Bone marrow (tissue), 2 donors: ENCODE measurements at regions not wholly inside any gene's neighbourhood (a gene's known extent, or its start where the extent isn't known, plus 50 kb on each side); places are given as distances from the start of the nearest gene placed in this dataset.
A peak's percentile ranks its signal among the peaks of the same experiment; 100 is the strongest.
"Not testable (repeated sequence)": the region's sequence is repeated elsewhere in the genome, so short reads cannot be mapped to it uniquely, and the experiment has no call there.

Experiments
- DNase-seq, 2 donors: peaks; one replicate each; lab custom pipeline; 2025; lab: John Stamatoyannopoulos, UW

DNA sequence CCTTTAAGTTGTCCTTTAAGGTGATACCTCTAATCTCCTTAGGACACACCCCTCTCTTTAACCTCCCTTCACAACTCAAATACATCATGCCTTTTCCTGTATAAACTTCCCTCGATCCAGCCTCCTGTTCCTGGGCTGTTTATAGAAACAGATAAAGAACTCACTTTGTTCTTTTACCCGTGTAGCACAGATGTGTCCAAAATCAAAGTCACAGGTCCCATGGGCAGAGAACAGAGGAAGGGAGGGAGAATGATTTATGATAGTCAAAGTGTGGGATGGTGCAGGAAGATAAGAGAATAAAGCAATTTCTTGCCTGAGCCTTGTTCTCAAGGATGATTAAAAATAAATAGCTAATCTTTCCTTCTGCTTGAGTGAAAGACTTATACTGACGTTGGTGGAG, 50.3 kb upstream of the CABCOCO1 start:
- no peak for DNase-seq

DNA sequence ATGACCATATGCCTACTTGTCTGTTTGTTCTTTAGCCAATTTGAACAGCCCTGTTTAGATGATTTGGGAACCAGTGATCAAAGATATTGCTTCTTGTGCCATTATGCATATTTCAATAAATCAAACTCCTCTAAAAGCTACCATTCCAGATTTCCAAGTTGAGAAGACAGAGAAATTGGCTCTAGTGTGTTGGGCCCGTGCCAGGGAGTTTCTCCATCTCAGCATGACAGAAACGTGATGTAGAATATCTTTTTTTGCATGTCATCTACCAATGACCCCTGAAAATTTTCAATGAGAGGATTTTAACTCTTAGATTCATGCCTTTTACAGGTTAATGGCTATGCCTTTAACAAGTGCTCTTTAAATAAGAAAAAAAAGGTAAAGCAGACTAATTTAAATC, 50.7 kb upstream of the CABCOCO1 start:
- no peak for DNase-seq

DNA sequence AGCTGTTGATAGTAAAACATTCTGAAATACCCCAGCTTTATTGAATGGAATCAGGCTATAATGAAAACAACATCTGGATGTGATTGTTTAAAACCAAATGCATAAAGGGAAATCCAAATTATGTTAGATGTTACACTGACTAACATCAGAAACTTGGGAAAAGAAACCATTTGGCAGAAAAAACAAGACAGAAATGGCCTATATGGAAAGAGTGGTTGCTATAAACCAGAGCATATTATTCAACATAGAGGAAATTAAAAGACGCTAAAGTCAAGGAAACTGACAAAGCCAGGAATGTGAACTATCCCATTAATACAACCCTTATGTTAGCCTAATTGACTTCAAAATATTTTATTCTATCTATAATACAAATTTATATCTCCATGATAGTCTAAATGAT, 53.0 kb upstream of the CABCOCO1 start:
- DNase-seq = no peak

DNA sequence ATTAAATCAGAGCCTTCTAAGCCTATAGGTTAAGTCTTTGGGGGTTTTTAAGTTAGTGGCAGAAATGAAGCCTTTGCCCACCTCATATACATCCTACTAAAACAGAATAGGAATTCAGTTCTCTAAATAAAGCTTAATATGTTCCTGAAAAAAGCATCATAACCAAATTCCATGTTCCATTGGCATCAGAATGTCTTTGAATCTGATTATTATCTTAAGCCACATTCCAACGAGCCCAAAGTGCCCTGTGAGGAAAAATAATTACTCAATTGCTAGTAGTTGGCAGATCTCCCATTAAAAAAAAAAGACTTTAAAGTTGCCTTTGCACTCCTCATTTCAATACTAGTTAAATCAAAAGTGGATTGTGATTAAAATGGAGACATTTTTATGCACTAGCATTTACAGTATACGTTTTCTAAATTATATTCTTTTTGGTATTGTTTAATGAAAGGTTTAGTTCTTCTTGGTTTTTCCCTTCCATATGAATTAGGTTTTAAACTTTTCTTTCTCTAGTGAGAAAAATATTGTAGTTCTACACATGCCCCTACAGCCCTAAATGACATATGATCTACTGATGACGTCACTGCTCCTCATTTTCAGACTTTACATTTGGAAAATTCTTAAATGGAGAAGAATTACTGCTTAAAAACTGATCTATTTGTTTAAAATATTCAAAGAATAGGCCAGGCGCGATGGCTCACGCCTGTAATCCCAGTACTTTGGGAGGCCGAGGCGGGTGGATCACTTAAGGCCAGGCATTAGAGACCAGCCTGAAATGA, 54.3 kb upstream of the CABCOCO1 start:
- DNase-seq = no peak

DNA sequence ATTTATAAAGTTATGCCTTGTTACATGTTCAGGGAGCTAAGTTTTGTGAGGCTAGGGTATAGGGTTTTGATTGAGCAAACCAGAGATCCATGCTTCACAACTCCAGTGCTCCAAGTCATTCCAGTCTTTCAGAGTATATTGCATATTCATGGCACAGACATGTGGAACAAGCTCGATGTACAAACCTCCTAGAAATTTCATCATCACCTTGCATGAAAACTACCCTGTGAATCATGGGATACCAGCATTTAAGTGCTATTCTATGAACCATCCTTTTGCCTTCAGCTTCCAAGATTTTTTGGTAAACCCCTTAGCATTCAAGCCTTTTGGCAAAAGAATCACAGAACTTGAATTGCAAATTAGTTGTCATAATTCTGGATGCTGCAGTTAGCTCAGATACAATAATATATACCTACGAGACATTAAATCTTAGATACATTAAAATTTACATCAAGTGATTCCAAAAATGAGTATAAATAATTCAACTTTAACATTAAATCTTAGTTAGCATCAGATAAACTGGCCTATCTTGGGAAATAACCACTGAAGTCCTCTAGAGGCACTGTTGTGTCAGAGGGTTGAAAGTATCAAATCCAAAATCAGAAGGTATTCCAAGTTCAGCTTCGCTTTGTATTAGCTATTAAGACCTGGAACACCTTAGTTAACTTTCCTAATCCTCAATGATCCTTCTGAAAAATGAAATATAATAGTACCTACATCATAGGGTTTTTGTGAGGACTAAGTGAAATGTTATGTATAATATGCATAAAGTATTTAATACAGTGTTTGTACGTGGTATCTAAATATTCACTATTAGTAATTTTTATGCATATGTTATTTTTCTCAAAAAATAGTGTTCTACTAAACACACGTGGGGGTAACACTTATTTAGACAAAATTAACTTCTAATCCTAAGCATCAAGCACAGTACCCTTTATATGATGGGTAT, 55.5 kb upstream of the CABCOCO1 start:
- DNase-seq = peak in 1 of 2 donors; percentile 1

DNA sequence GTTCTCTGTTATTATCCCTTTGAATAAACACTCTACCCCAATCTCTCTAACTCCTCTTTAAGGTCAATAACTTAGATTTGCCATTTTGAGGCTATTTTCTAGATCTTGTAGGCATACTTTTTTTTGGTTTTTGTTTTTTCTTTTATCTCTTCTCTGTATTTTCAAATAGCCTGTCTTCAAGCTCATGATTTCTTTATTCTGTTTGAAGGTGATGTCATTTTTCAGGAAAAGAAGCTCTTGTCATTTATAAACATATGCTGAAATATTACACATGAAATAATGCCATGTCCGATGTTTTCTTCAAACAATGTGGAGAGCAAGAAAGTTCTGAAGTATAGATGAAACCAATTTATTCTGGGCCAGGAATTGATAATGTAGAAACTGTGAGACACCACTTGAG, 57.5 kb upstream of the CABCOCO1 start:
- DNase-seq = no peak

DNA sequence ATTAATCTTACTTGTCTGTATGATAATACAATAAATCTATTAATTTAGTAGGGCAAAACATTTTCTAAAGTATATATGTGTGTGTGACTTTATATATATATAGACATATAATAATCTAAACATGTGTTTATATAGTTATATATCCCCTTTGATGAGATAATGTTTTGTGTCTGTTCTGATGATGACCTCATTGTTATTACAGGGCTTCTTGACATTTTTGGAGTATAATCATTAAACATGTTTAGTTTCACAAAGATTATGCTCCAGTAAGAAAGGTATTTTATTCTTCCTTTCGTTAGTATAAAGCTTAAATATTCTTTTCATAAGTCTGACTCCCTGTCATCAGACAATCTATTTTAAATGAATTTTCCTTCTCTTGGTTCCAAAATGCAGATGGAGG, 62.3 kb upstream of the CABCOCO1 start:
- DNase-seq = no peak

DNA sequence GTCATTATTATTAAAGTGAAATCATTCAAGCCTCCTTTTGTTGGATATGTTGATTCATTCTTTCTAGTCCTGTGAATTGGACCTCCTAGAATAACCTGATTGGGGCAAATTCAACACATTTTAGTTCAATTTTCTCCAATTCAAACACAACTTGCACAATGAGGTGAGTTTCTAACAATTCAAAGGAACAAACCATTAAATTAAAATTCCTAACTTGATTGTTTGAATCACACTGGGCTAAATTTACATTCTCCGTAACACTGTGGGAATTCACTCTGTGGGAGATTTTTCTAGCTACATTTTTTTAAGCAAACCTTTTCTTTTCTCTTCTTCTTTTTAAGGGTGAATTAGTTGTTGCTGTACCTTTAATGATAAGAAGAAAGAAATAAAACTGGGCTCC, 68.3 kb upstream of the CABCOCO1 start:
- no peak for DNase-seq

DNA sequence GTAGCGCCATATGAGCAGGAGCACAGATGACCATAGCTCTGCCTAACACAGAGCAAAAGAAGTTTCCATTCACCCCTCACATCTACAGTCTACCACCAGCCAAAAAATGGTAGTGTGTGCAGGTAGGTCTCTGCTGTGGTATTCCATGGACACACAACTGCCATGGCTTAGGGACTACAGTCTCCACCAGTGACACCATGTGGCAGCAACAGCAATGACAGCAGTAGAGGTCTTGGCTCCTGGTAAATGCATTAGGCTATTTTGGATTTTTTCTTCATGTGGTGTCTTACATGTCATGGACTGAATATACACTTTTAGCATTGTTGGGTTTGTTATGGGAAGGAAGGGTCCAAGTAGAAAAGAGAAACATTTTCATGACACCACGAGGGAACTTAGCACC, 70.1 kb upstream of the CABCOCO1 start:
- no peak for DNase-seq

DNA sequence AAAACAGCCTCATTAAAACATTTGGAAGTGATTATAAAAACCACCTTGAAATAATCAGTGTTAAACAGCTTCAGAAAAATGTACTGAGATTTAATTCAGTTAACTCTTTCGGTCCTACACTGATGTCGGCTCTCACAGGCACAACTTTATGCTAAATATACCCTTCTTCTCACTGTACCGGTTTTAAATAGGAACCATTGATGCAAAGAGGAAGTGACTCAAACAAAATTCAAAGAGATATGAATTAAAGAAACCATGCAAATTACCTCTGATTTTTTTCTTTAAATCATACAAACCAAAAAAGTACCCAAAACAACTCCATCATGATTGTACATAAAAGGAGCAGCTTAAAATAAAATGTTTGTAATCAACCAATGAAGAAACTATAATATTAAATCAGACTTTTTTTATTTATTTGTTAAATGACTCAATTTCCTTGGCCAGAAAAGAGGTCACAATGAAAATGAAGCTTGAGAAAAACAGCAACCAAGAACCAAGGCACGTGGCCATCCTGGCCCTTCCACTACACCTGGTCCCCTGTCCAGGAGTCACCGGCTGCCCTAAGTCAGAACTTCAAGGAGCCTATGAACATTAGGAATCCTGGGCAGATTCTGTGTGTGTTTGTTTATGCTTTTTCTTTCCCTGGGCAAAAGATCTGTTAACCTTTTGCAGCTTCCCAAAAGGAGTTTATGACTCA, 73.0 kb upstream of the CABCOCO1 start:
- DNase-seq = no peak

DNA sequence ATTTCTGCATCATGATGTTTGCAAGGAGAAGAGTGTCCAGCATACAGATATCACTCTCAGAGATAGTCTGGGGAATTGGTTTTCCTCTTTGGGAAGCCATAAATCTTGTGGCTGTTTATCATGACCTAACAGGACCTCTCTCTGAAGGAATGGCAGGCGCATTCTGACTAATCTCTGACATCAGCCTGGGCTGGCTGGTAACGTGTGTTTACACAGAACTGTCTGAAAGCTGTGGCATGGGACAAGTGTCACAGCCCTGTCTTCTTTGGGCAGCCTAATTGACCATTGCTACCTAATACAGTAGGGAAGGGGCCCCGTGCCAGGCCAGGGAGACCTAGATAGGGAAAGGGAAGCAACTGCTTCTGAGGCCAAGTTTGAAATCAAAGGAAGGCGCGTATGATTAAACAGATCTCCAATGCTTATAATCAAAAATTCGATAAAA, 73.9 kb upstream of the CABCOCO1 start:
- no peak for DNase-seq

DNA sequence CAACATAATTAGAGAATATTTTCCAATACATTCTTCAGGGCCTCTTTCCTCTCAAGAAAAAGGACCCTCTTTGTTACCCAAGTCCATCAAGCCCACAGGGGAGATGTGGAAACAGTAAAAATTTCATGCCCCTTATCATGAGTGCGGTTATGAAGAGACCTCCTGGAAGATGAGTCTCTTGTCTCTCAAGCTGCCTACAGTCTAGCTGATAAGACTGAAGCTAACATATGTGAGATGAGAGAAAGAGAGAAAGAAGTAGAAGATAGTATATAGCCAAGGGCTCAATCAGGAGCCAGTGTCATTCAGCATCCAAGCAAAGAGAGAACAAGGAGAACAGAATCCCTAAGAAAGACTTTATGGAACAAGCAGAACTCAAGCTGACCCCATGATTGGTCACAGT, 75.9 kb upstream of the CABCOCO1 start:
- DNase-seq = no peak

DNA sequence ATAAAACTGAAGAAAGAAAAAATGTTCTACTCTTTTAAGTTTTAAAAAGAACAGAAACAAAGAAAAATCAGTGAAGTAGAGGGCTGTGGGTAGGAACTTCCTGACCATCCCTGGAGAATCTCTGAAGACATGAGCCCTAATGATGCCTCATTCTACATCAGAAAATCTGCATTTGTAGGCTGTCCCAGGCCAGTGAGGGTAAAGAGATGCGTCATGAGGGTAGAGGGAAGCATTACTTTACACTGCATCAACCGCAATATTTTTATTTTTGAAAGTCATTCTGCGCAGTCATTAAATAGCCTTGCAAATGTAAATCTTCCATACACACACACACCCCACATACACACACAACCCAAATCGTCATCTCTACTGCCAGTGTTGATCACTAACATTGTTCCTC, 82.1 kb upstream of the CABCOCO1 start:
- no peak for DNase-seq

DNA sequence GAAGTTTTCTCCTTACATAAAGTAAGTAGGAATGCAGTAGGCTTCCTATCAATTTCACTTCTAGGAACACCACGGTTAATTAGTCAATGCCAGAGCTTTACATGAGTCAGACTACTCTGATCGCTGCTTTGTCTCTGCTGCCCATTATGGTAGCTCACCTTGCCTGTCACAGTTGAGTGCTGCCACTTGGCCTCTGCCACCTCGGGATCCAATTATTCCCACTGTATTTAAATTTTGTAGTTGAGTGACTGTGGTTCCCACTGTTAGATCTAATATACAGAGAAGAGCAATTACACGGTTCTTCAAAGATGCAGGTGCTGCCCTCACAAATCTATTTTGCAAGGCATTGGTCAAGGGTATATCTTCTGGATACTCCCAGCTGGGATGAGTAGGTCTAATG, 92.5 kb upstream of the CABCOCO1 start:
- DNase-seq = not testable (repeated sequence)

DNA sequence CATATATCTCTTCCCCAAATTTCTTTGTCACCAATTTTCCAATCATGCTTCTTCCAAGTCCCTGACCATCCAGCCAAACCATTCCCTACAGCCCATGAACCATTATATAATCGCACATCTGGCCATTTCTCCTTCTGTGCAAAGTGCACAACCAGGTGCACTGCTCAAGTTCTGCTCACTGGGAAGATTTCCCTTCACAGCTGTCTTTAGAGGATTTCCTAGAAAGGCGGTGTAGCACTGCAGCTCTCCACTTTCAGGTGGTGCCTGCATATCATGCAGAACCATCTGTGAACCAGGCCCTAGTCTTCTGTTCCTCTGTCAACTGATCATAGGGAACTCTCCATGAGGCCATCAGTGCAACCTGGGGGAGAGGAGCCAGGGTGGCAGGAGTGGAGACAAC, 95.0 kb upstream of the CABCOCO1 start:
- DNase-seq = no peak

DNA sequence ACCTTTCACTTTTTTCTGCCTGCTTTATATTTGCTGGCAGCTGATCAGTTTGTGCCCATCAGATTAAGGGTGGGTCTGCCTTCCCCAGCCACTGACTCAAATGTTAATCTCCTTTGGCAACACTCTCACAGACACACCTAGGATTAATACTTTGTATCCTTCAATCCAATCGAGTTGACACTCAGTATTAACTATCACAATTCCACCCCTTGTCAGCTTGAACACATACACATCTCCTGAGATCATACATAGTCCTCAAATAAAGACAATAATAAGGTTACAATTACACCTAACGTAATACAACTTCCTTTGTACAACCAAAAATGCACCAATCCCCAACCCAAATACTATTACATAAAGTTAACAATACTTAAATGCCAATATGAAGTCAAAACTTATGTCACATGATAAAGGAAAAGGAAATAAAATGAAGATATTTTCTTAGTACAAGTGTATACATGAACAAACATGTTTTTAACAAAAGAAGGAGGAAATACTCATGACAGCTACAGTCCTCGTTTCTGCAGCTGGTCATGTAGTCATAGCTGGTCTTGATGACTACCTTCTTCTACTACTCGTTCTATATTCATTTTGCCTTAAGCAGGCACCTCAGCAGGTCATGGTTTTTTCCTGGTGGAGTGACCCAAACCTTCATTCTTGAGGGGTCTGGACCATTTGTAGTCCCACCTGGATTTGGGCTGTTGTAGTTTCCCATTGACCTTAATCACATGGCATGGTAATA, 96.7 kb upstream of the CABCOCO1 start:
- no peak for DNase-seq

DNA sequence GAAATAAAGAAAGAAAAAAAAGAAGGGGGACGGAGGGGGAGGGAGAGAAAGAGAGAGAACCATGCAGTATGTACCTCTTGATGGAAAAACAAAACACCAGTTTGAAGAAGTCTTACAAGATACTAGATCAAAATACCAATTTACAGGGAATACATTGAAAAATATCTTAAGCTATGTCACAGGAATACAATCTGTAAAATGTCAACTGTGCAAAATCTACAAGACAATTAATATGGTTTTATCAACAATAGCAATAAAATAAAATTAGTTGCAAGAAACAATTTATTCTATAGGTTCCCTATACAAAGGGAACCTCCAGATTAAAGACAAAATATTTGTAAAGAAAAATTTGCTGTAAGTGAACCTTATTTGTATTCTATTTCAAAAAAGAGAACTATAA, 98.3 kb upstream of the CABCOCO1 start:
- no peak for DNase-seq

DNA sequence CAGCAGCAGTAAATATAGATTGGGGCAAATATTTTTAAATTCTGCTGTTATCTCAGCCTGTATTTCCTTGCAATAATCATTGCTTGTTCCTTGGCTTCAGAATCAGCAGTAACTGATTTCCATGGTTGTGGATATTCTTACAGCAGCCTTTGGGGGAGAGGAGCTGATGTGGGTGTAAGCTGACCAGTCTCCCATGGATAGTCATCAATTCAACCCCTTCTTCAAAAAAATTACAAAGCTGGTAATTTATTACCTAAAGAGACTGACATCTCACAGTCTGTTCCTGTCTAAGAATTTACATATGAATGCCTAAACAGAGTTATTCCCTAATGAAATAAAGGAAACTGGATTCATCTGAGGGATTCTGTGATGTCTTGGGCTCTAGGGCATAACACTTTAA, 103.1 kb upstream of the CABCOCO1 start:
- no peak for DNase-seq

DNA sequence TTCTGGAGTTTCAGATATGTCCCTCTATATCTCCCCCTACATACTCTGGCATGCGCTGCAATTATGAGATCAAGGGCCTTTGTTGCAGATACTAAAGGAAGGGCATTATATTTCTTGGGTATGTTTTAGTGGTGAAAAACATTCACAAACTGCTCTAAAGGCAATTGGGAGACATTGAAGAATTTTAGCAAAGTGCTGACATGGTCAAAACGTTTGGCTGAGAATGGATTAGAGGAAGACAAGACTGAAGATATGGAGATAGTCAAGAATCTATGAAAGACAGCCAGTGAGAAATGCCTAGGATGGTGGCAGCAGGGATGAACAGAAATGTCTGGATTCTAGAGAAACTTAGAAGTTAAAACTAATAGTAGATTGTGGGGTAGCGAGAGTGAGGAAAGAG, 104.5 kb upstream of the CABCOCO1 start:
- no peak for DNase-seq

DNA sequence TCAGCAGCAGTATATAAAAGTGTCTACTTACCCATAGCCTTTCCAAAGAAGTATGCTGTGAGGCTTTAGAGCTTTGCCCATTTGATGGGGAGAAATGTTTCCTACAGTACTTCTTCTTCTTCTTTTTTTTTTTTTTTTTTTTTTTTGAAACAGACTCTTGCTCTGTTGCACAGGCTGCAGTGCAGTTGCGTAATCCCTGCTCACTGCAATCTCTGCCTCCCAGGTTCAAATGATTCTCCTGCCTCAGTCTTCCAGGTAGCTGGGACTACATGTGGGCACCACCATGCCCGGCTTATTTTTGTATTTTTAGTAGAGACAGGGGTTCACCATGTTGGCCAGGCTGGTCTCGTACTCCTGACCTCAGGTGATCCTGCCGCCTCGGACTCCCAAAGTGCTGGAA, 101.7 kb upstream of the TMEM26 start:
- no peak for DNase-seq

DNA sequence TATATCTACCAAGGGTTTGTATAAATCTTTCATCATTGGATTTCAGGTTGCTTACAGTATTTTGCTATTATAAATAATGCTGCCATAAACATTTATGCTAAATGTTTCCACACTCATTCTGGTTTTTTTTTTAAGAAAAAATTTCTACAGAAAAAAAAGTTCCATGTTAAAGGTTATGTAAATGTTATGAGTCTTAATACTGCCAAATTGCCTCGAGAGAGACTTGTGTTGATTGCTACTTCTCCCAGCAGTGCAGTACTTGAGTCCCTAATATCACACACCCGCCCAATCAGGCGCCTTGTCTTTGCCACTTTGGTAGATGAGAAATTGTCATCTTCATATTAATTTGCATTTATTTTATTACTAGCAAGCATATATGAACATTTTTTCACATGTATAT, 96.7 kb upstream of the TMEM26 start:
- DNase-seq = no peak

DNA sequence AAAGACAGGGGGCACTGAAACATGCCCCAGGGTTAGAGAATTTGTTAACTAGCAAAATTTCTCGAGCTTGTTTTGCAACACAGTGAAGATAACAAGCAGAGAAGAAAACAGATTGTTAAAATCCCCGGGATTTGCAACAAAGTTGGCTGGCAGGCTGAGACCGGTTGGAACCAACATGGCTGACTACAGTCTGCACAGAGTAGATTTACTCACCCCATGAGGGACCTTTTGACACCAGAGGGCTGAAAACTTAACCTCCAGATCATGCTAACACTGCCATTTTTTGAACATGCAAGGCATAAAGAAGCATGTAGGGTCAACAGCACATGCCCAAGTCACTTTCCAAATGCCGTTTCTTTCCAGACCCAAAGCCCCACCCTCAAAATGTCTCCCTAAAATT, 95.2 kb upstream of the TMEM26 start:
- no peak for DNase-seq
